Skeletal muscle tissue (tissue), 3 donors: ENCODE measurements at regions not wholly inside any gene's neighbourhood (a gene's known extent, or its start where the extent isn't known, plus 50 kb on each side); places are given as distances from the start of the nearest gene placed in this dataset.

ENCODE experiments used
- H3K27ac ChIP-seq: one replicate; pipeline ENCODE4 v1.7.0; 2013; ENCODE audit warnings: mild to moderate bottlenecking, low read depth, low read length, inconsistent platforms
- H3K27me3 ChIP-seq, 3 donors: one replicate each; pipeline ENCODE4 v1.7.0; 2013; ENCODE audit warnings: low read length in 3 of 3; ENCODE audit not compliant: control insufficient read depth in 3 of 3, insufficient read depth in 3 of 3
- H3K36me3 ChIP-seq, 3 donors: one replicate each; pipeline ENCODE4 v1.7.0; 2013; ENCODE audit warnings: low read length in 3 of 3; ENCODE audit not compliant: control insufficient read depth in 3 of 3, insufficient read depth in 3 of 3
- H3K4me1 ChIP-seq, 3 donors: one replicate each; pipeline ENCODE4 v1.7.0; 2013; ENCODE audit warnings: low read length in 3 of 3, mild to moderate bottlenecking in 3 of 3; ENCODE audit not compliant: control insufficient read depth in 3 of 3, insufficient read depth in 3 of 3
- H3K4me3 ChIP-seq, 3 donors: one replicate each; pipeline ENCODE4 v1.7.0; 2013; ENCODE audit warnings: low read length in 3 of 3
- H3K9ac ChIP-seq, 3 donors: one replicate each; pipeline ENCODE4 v1.7.0; 2013; ENCODE audit warnings: low read length in 3 of 3, mild to moderate bottlenecking in 3 of 3, moderate library complexity in 2 of 3, low read depth in 1 of 3
- H3K9me3 ChIP-seq, 3 donors: one replicate each; pipeline ENCODE4 v1.7.0; 2013; ENCODE audit warnings: low read length in 3 of 3; ENCODE audit not compliant: control insufficient read depth in 3 of 3
- donor health status: Osteomylitis.

- Histone ChIP-seq H3K27me3 (no peaks in the 10 kb centered on the region), H3K9me3 (no peaks in the 10 kb centered on the region), H3K36me3 (no peaks in the 10 kb centered on the region), H3K27ac (no peak overlapping the region), H3K4me1 (peaks cover 4 to 5% (median 4%) of the 10 kb centered on the region in 3 donors), H3K9ac (no peak overlapping the region), H3K4me3 (no peak overlapping the region)
Measured at GRCh38 chr5:61596265-61596664, 264.2 kb downstream of the ZSWIM6 start.

- Histone ChIP-seq H3K36me3 (no peaks in the 10 kb centered on the region), H3K27me3 (no peaks in the 10 kb centered on the region), H3K27ac (no peak overlapping the region), H3K4me3 (no peak overlapping the region), H3K9ac (no peak overlapping the region), H3K4me1 (peaks cover 4 to 5% (median 4%) of the 10 kb centered on the region in 3 donors), H3K9me3 (no peaks in the 10 kb centered on the region)
Measured at GRCh38 chr5:61597684-61598083, 265.6 kb downstream of the ZSWIM6 start.

- H3K27me3 ChIP-seq = no peaks in the 10 kb centered on the region
- H3K27ac ChIP-seq = no peak overlapping the region
- H3K4me3 ChIP-seq = no peak overlapping the region
Measured at GRCh38 chr5:61598126-61598525, 266.1 kb downstream of the ZSWIM6 start.

GRCh38 chr5:61599370-61600122, 267.5 kb downstream of the ZSWIM6 start:
- H3K27me3 ChIP-seq = no peaks in the 10 kb centered on the region
- H3K9me3 ChIP-seq = no peaks in the 10 kb centered on the region
- H3K4me3 ChIP-seq = no peak overlapping the region
- no peak overlapping the region for H3K9ac ChIP-seq
- no peak overlapping the region for H3K27ac ChIP-seq
- H3K4me1 ChIP-seq = peaks cover 4 to 6% (median 5%) of the 10 kb centered on the region in 3 donors
- no peaks in the 10 kb centered on the region for H3K36me3 ChIP-seq

More at GRCh38 chr5:61598126-61598525, 266.1 kb downstream of the ZSWIM6 start:
- no peak overlapping the region for H3K9ac ChIP-seq
- no peaks in the 10 kb centered on the region for H3K9me3 ChIP-seq
- peaks cover 4 to 5% (median 4%) of the 10 kb centered on the region in 3 donors for H3K4me1 ChIP-seq
- no peaks in the 10 kb centered on the region for H3K36me3 ChIP-seq

GRCh38 chr5:61600123-61600444, 268.0 kb downstream of the ZSWIM6 start:
- H3K4me3 ChIP-seq = no peak overlapping the region
- H3K9me3 ChIP-seq = no peaks in the 10 kb centered on the region
- no peak overlapping the region for H3K27ac ChIP-seq
- peaks cover 4 to 6% (median 5%) of the 10 kb centered on the region in 3 donors for H3K4me1 ChIP-seq
- no peak overlapping the region for H3K9ac ChIP-seq
- H3K27me3 ChIP-seq = no peaks in the 10 kb centered on the region
- H3K36me3 ChIP-seq = no peaks in the 10 kb centered on the region

GRCh38 chr5:61600945-61601511, 269.0 kb downstream of the ZSWIM6 start:
- Histone ChIP-seq H3K4me1 (peaks cover 4 to 6% (median 5%) of the 10 kb centered on the region in 3 donors), H3K9ac (no peak overlapping the region), H3K9me3 (no peaks in the 10 kb centered on the region), H3K36me3 (no peaks in the 10 kb centered on the region), H3K4me3 (no peak overlapping the region), H3K27ac (no peak overlapping the region), H3K27me3 (no peaks in the 10 kb centered on the region)

GRCh38 chr5:61603211-61603908, 271.3 kb downstream of the ZSWIM6 start:
- Histone ChIP-seq H3K4me1 (peaks cover 4 to 6% (median 5%) of the 10 kb centered on the region in 3 donors), H3K4me3 (no peak overlapping the region), H3K9ac (no peak overlapping the region), H3K36me3 (no peaks in the 10 kb centered on the region), H3K27ac (no peak overlapping the region), H3K9me3 (no peaks in the 10 kb centered on the region), H3K27me3 (peaks cover 0 to 6% (median 0%) of the 10 kb centered on the region in 3 donors)

GRCh38 chr5:61604076-61605025, 272.3 kb downstream of the ZSWIM6 start:
- Histone ChIP-seq H3K4me1 (peaks cover 4 to 6% (median 5%) of the 10 kb centered on the region in 3 donors), H3K9ac (no peak overlapping the region), H3K27me3 (peaks cover 0 to 6% (median 0%) of the 10 kb centered on the region in 3 donors), H3K27ac (no peak overlapping the region), H3K4me3 (no peak overlapping the region), H3K36me3 (no peaks in the 10 kb centered on the region), H3K9me3 (no peaks in the 10 kb centered on the region)

- Histone ChIP-seq H3K27me3 (peaks cover 0 to 7% (median 3%) of the 10 kb centered on the region in 3 donors), H3K9me3 (no peaks in the 10 kb centered on the region), H3K9ac (no peak overlapping the region), H3K4me3 (no peak overlapping the region), H3K4me1 (peaks cover 0 to 2% (median 0%) of the 10 kb centered on the region in 3 donors), H3K36me3 (no peaks in the 10 kb centered on the region), H3K27ac (no peak overlapping the region)
Measured at GRCh38 chr5:61609840-61610677, 278.0 kb downstream of the ZSWIM6 start.
